ENCODE measurements at regions not wholly inside any gene's neighbourhood (a gene's known extent, or its start where the extent isn't known, plus 50 kb on each side); places are given as distances from the start of the nearest gene placed in this dataset.

DNA sequence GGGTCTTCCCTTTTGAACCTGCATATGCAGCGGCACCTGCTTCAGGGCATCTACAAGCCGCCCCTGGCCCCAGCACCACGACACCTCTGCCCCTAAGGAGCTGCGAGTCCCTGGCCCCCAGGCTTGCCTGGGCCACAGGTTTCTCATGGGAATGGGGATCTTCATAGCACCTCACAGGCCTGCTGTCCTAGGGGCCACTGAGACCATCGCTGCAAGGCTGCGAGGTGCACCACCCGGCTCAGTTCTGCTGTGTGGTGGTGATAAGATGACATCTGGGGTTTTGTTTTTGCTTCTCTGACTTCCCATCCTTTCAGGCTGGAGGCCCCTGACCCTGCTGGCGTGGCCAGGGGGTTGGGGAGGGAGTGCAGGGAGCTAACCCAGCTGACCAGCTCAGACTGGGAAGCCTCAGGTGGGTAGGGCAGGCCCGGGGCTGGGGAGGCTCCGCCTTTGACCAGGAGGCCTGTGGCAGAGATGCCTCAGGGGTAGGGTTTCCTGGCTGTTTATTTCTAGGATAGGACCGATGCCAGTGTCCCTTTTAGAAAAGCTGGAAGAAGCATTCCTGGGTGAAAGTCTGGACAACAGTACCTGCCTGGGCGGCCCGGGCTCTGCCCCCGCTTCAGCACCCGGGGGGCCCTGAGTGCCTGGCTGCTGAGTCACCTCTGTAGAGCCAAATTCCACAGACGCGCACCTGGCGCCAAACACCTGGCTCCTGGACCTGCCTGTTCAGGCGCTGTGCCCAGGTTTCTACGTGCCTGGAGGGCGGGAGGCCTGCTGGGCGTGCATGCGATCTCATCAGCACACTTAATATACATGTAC lies 264.7 kb downstream of the DLL1 start:
- H3K27me3 Mint-ChIP-seq = peaks cover 5% of the 10 kb centered on the region
- no peak overlapping the region for H3K27ac Mint-ChIP-seq
- Histone ChIP-seq H3K36me3 (ENCODE audit: control insufficient read depth, insufficient read depth, low read length) (no peaks in the 10 kb centered on the region), H3K27me3 (ENCODE audit: control insufficient read depth, insufficient read depth, low read length) (no peaks in the 10 kb centered on the region), H3K4me3 (ENCODE audit: low read depth, low read length) (no peak overlapping the region), H3K27ac (ENCODE audit: insufficient read depth, low read length, poor library complexity, severe bottlenecking) (no peak overlapping the region), H3K9me3 (ENCODE audit: control insufficient read depth in 2 of 2, low read length in 2 of 2) (no peaks in the 10 kb centered on the region), H3K4me1 (ENCODE audit: control insufficient read depth, insufficient read depth, low read length, poor library complexity, severe bottlenecking) (no peaks in the 10 kb centered on the region)
- no peak overlapping the region for H3K4me3 Mint-ChIP-seq
- ATAC-seq (ENCODE audit: low read depth in 2 of 2) (no peak), DNase-seq (no peak)
- peaks cover 0 to 3% (median 0%) of the 10 kb centered on the region in 7 donors for H3K9me3 Mint-ChIP-seq
- H3K4me1 Mint-ChIP-seq = peaks cover 0 to 3% (median under 1%) of the 10 kb centered on the region in 4 donors
- no peaks in the 10 kb centered on the region for H3K36me3 Mint-ChIP-seq

DNA sequence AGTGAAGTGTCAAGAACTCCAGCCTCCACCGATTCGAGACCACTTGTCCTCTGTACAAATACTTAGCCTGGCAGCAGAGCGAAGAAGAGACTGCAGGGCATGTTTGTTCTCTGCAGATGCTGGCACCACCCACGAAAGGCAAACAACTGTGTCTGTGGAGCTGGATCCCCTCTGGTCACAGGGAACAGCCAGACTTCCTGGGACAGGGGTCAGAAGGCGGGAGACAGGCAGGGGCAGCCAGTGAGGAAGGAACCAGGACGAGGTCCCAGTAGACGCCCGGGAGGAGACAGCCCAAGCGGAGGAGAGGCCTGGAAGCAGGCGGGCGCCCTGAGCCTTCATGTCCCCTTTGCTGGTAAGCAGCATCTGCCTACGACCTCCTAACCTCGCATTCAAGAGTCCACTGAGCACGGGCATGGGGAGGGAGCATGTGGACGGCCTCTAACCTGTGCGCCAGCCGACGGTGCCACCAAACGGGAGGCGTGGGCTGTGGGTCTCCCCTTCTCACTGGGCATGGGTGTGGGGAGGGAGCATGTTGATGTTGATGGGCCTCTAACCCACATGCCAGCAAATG lies 265.5 kb downstream of the DLL1 start:
- H3K27ac ChIP-seq (ENCODE audit: insufficient read depth, low read length, poor library complexity, severe bottlenecking) = no peak overlapping the region
- no peaks in the 10 kb centered on the region for H3K9me3 ChIP-seq (ENCODE audit: control insufficient read depth in 2 of 2, low read length in 2 of 2)
- no peaks in the 10 kb centered on the region for H3K27me3 ChIP-seq (ENCODE audit: control insufficient read depth, insufficient read depth, low read length)
- Mint-ChIP-seq H3K4me1 (peaks cover 0 to 6% (median 2%) of the 10 kb centered on the region in 4 donors), H3K9me3 (peaks cover 0 to 3% (median 0%) of the 10 kb centered on the region in 7 donors), H3K4me3 (no peak overlapping the region), H3K36me3 (no peaks in the 10 kb centered on the region), H3K27ac (no peak overlapping the region), H3K27me3 (peaks cover 5% of the 10 kb centered on the region)
- H3K4me3 ChIP-seq (ENCODE audit: low read depth, low read length) = no peak overlapping the region
- DNase-seq = no peak
- H3K36me3 ChIP-seq (ENCODE audit: control insufficient read depth, insufficient read depth, low read length) = no peaks in the 10 kb centered on the region
- ATAC-seq (ENCODE audit: low read depth in 2 of 2) = no peak
- no peaks in the 10 kb centered on the region for H3K4me1 ChIP-seq (ENCODE audit: control insufficient read depth, insufficient read depth, low read length, poor library complexity, severe bottlenecking)

DNA sequence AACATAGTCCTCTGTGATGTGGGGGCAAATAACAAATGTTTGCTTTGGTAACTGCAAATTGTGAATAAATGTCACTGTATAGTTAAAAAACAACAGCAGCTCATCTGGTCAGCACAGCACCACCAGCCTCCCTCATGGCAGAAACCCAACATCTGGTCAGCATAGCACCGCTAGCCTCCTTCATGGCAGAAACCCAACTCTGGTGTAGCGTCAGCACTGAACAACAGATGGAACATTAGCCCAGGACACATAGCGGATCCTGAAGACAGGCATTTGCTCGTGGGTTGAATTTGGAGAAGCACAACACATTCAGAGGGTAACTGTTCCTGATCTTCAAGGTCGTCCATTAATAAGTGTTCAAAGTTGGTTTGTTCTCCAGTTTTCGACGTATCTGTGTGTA lies 265.9 kb downstream of the DLL1 start:
- Mint-ChIP-seq H3K36me3 (no peaks in the 10 kb centered on the region), H3K4me1 (peaks cover 0 to 6% (median 2%) of the 10 kb centered on the region in 4 donors), H3K27ac (no peak overlapping the region), H3K9me3 (peaks cover 0 to 3% (median 0%) of the 10 kb centered on the region in 7 donors), H3K4me3 (peak overlapping the region in 1 of 4 donors; percentile 54), H3K27me3 (peaks cover 5% of the 10 kb centered on the region)
- Histone ChIP-seq H3K36me3 (ENCODE audit: control insufficient read depth, insufficient read depth, low read length) (no peaks in the 10 kb centered on the region), H3K4me3 (ENCODE audit: low read depth, low read length) (no peak overlapping the region), H3K4me1 (ENCODE audit: control insufficient read depth, insufficient read depth, low read length, poor library complexity, severe bottlenecking) (no peaks in the 10 kb centered on the region), H3K27ac (ENCODE audit: insufficient read depth, low read length, poor library complexity, severe bottlenecking) (no peak overlapping the region), H3K9me3 (ENCODE audit: control insufficient read depth in 2 of 2, low read length in 2 of 2) (no peaks in the 10 kb centered on the region), H3K27me3 (ENCODE audit: control insufficient read depth, insufficient read depth, low read length) (no peaks in the 10 kb centered on the region)
- no peak for ATAC-seq (ENCODE audit: low read depth in 2 of 2)
- no peak for DNase-seq

DNA sequence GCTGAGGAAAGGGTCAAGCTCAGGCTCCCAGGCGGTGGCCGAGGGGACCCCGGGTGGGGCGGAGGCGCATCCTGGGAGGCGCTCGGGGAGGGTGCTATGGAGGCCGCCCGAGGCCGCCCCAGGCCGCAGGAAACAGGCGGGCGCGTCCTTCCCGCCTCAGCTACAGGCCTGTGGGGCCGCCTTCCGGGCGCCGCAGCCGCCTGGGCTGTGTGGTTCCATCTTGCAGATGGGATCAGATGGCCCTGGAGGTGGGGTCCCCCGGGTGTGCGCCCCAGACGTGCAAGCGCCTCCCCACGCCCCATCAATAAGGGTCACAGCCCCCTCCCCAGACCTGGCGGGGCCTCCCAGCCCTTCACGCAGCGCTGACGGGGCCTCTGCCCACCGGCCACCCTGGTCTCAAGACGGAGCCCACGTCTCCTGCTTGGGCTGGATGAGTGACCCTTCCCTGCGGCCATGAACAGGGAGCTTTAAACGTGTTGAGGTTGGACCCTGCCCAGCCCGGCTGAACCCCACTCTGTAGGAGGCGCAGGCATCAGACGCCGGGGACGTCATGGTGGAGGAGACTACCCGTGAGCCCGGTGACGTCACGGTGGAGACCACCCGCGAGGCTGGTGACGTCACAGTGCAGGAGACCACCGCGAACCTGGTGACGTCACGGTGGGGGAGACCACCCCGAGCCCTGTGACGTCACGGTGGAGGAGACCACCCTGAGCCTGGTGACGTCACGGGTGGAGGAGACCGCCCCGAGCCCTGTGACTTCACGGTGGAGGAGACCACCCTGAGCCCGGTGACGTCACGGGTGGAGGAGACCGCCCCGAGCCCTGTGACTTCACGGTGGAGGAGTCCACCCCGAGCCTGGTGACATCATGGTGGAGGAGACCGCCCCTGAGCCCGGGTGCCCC lies 267.0 kb downstream of the DLL1 start:
- Histone ChIP-seq H3K4me3 (ENCODE audit: low read depth, low read length) (no peak overlapping the region), H3K9me3 (ENCODE audit: control insufficient read depth in 2 of 2, low read length in 2 of 2) (no peaks in the 10 kb centered on the region), H3K27me3 (ENCODE audit: control insufficient read depth, insufficient read depth, low read length) (no peaks in the 10 kb centered on the region), H3K36me3 (ENCODE audit: control insufficient read depth, insufficient read depth, low read length) (no peaks in the 10 kb centered on the region), H3K4me1 (ENCODE audit: control insufficient read depth, insufficient read depth, low read length, poor library complexity, severe bottlenecking) (no peaks in the 10 kb centered on the region), H3K27ac (ENCODE audit: insufficient read depth, low read length, poor library complexity, severe bottlenecking) (no peak overlapping the region)
- Mint-ChIP-seq H3K4me3 (no peak overlapping the region), H3K36me3 (no peaks in the 10 kb centered on the region), H3K4me1 (peaks cover 0 to 6% (median 2%) of the 10 kb centered on the region in 4 donors), H3K27ac (no peak overlapping the region), H3K27me3 (peaks cover 5% of the 10 kb centered on the region), H3K9me3 (peaks cover 0 to 3% (median 0%) of the 10 kb centered on the region in 7 donors)
- ATAC-seq (ENCODE audit: low read depth in 2 of 2) = no peak
- DNase-seq = no peak

DNA sequence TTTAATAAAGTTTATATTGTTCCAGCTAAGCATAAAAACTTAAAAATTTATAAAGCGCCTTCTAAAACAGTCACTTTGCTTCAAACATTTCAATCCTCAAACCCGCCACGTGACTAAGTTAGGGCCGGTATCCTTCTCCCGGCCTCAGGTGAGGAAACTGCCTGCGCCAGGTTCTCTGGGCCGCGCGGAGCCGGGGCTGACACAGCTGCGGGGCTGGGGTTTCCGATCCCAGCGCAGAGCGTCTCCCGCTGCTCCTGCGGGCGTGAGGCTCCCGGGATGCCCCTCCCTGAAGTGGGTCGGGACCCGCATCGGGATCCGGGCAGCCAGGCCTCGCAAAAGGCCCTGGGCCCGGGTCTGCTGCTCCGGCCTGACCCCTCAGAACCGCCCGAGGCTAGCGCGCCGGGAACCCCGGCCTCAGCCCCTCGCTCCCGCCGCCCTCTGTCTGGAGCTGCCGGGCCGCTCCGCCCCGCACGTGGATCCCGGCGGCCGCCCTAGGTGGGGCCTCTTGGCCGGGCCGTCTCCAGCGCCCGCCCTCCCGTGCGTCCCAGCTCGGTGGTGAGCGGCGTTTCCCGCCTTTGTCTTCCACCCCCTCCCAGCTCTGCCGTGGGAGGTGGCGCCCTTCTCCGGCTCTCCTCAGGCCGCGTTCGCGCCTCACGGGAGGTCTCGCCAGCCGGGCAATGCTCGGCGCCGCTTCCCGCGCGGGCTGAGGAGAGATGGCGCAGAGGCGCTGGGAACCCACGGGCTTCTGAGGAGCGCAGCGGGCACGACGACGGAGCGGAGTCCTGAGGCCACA lies 267.9 kb downstream of the DLL1 start:
- ATAC-seq (ENCODE audit: low read depth in 2 of 2) (no peak), DNase-seq (no peak)
- H3K36me3 ChIP-seq (ENCODE audit: control insufficient read depth, insufficient read depth, low read length) = no peaks in the 10 kb centered on the region
- Mint-ChIP-seq H3K27ac (no peak overlapping the region), H3K4me3 (peak overlapping the region in 1 of 4 donors; percentile 51), H3K36me3 (no peaks in the 10 kb centered on the region), H3K4me1 (peaks cover 0 to 6% (median under 1%) of the 10 kb centered on the region in 4 donors), H3K9me3 (peaks cover 0 to 1% (median 0%) of the 10 kb centered on the region in 7 donors), H3K27me3 (peaks cover 9% of the 10 kb centered on the region)
- H3K9me3 ChIP-seq (ENCODE audit: control insufficient read depth in 2 of 2, low read length in 2 of 2) = no peaks in the 10 kb centered on the region
- no peak overlapping the region for H3K4me3 ChIP-seq (ENCODE audit: low read depth, low read length)
- H3K4me1 ChIP-seq (ENCODE audit: control insufficient read depth, insufficient read depth, low read length, poor library complexity, severe bottlenecking) = no peaks in the 10 kb centered on the region
- H3K27me3 ChIP-seq (ENCODE audit: control insufficient read depth, insufficient read depth, low read length) = no peaks in the 10 kb centered on the region
- H3K27ac ChIP-seq (ENCODE audit: insufficient read depth, low read length, poor library complexity, severe bottlenecking) = no peak overlapping the region

DNA sequence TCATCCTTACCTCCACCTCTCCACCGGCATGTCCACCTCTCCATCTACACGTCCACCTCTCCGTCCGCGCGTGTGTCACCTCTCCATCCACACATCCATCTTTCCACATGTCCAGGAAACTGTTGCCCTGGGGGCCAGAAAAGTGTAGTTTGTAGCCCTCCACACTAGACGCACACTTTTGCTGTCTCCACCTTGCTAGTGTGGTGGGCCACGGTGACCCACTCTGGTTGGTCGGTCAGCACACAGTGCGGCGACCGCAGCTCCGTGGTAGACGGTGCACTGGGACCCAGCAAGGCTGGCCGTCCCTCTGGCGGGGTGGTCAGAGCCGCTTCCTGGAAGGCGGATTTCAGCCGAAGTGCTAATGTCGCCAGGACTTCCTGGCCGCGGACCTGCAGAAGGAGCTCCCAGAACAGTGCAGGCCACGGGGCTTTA lies 268.6 kb downstream of the DLL1 start:
- DNase-seq = no peak
- no peaks in the 10 kb centered on the region for H3K36me3 ChIP-seq (ENCODE audit: control insufficient read depth, insufficient read depth, low read length)
- Mint-ChIP-seq H3K4me1 (peaks cover 0 to 6% (median 0%) of the 10 kb centered on the region in 4 donors), H3K27ac (no peak overlapping the region), H3K36me3 (no peaks in the 10 kb centered on the region), H3K4me3 (peak overlapping the region in 1 of 4 donors; percentile 51), H3K27me3 (peaks cover 9% of the 10 kb centered on the region), H3K9me3 (no peaks in the 10 kb centered on the region)
- H3K27ac ChIP-seq (ENCODE audit: insufficient read depth, low read length, poor library complexity, severe bottlenecking) = no peak overlapping the region
- no peaks in the 10 kb centered on the region for H3K4me1 ChIP-seq (ENCODE audit: control insufficient read depth, insufficient read depth, low read length, poor library complexity, severe bottlenecking)
- H3K4me3 ChIP-seq (ENCODE audit: low read depth, low read length) = no peak overlapping the region
- no peaks in the 10 kb centered on the region for H3K27me3 ChIP-seq (ENCODE audit: control insufficient read depth, insufficient read depth, low read length)
- ATAC-seq (ENCODE audit: low read depth in 2 of 2) = no peak
- no peaks in the 10 kb centered on the region for H3K9me3 ChIP-seq (ENCODE audit: control insufficient read depth in 2 of 2, low read length in 2 of 2)

DNA sequence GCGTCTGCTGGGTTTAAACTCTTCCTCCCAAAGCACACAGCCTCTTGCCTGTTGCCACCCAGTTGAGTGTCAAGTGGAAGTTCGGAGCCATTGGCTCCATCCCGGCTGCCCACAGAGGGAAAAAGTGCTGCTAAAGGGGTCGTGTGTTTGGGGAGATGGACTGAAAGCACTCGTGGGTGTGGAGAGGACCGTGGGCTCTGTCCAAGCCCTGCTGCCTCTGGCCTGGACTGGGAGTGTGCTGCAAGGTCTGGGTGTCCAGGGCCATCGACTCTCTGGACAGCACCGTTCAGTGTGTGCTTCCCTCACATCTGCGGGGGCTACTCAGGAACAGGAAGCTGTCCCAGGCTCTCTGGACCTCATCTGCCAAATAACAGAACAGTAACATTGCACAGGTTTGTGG lies 269.3 kb downstream of the DLL1 start:
- ATAC-seq (ENCODE audit: low read depth in 2 of 2) (no peak), DNase-seq (no peak)
- no peak overlapping the region for H3K27ac ChIP-seq (ENCODE audit: insufficient read depth, low read length, poor library complexity, severe bottlenecking)
- H3K9me3 ChIP-seq (ENCODE audit: control insufficient read depth in 2 of 2, low read length in 2 of 2) = no peaks in the 10 kb centered on the region
- no peak overlapping the region for H3K27ac Mint-ChIP-seq
- H3K27me3 ChIP-seq (ENCODE audit: control insufficient read depth, insufficient read depth, low read length) = peaks cover 2% of the 10 kb centered on the region
- H3K9me3 Mint-ChIP-seq = no peaks in the 10 kb centered on the region
- H3K4me1 ChIP-seq (ENCODE audit: control insufficient read depth, insufficient read depth, low read length, poor library complexity, severe bottlenecking) = no peaks in the 10 kb centered on the region
- H3K36me3 ChIP-seq (ENCODE audit: control insufficient read depth, insufficient read depth, low read length) = no peaks in the 10 kb centered on the region
- H3K4me1 Mint-ChIP-seq = peaks cover 0 to 6% (median 0%) of the 10 kb centered on the region in 4 donors
- H3K36me3 Mint-ChIP-seq = no peaks in the 10 kb centered on the region
- H3K27me3 Mint-ChIP-seq = peaks cover 9% of the 10 kb centered on the region
- H3K4me3 Mint-ChIP-seq = no peak overlapping the region
- H3K4me3 ChIP-seq (ENCODE audit: low read depth, low read length) = no peak overlapping the region
